Lung (tissue), 9 donors: ENCODE measurements at regions not wholly inside any gene's neighbourhood (a gene's known extent, or its start where the extent isn't known, plus 50 kb on each side); places are given as distances from the start of the nearest gene placed in this dataset.
"Not testable (repeated sequence)": the region's sequence is repeated elsewhere in the genome, so short reads cannot be mapped to it uniquely, and the experiment has no call there.

Source experiments
- ATAC-seq: fragments of 200-7000 bp; cut with Tn5 transposase; one replicate; pipeline ENCODE4 v1.9.1; 2020; ENCODE audit warnings: moderate number of reproducible peaks; ENCODE audit not compliant: insufficient read depth, low FRiP score
- DNase-seq, 3 donors: peaks; one replicate each; pipeline ENCODE4 v3.0.0-alpha.2; 2013 to 2017
- H3K27ac ChIP-seq, 2 donors: one replicate each; pipeline ENCODE4 v1.5.1; 2013; ENCODE audit warnings: mild to moderate bottlenecking in 2 of 2, moderate library complexity in 2 of 2, control low read depth in 1 of 2, inconsistent platforms in 1 of 2, low read depth in 1 of 2, low read length in 1 of 2
- H3K27me3 ChIP-seq, 3 donors: one replicate each; pipeline ENCODE4 v1.5.1; 2013; ENCODE audit warnings: low read length in 2 of 3; ENCODE audit not compliant: control insufficient read depth in 3 of 3, insufficient read depth in 3 of 3
- H3K36me3 ChIP-seq, 4 donors: one replicate each; pipeline ENCODE4 v1.5.1; 2013; ENCODE audit warnings: low read length in 4 of 4, mild to moderate bottlenecking in 1 of 4, moderate library complexity in 1 of 4; ENCODE audit not compliant: control insufficient read depth in 4 of 4, insufficient read depth in 4 of 4
- H3K4me1 ChIP-seq, 5 donors: one replicate each; pipeline ENCODE4 v1.5.1; 2013; ENCODE audit warnings: low read length in 5 of 5, mild to moderate bottlenecking in 2 of 5, moderate library complexity in 1 of 5; ENCODE audit not compliant: control insufficient read depth in 5 of 5, insufficient read depth in 5 of 5
- H3K4me3 ChIP-seq: one replicate; pipeline ENCODE4 v1.5.1; 2013; ENCODE audit warnings: mild to moderate bottlenecking, control low read depth, moderate library complexity
- H3K9ac ChIP-seq, 2 donors: one replicate each; pipeline ENCODE4 v1.5.1; 2013; ENCODE audit warnings: low read length in 2 of 2, control low read depth in 1 of 2; ENCODE audit not compliant: insufficient read depth in 1 of 2
- H3K9me3 ChIP-seq, 4 donors: one replicate each; pipeline ENCODE4 v1.5.1; 2013; ENCODE audit warnings: low read length in 3 of 4, mild to moderate bottlenecking in 1 of 4, moderate library complexity in 1 of 4; ENCODE audit not compliant: control insufficient read depth in 4 of 4, insufficient read depth in 3 of 4
- WGBS, 2 donors: extraction: QIAGEN DNeasy Blood & Tissue Kit; methylation state at CpG; one replicate each; pipeline ENCODE4 v1.1.7; 2013; 5-methylcytosine and 5-hydroxymethylcytosine counted together
- donor health status: Bipolar disorder and iron deficiency.
- donor health status: healthy.
- donor health status: DM: yes; HTN: yes; CAD: no.

DNA sequence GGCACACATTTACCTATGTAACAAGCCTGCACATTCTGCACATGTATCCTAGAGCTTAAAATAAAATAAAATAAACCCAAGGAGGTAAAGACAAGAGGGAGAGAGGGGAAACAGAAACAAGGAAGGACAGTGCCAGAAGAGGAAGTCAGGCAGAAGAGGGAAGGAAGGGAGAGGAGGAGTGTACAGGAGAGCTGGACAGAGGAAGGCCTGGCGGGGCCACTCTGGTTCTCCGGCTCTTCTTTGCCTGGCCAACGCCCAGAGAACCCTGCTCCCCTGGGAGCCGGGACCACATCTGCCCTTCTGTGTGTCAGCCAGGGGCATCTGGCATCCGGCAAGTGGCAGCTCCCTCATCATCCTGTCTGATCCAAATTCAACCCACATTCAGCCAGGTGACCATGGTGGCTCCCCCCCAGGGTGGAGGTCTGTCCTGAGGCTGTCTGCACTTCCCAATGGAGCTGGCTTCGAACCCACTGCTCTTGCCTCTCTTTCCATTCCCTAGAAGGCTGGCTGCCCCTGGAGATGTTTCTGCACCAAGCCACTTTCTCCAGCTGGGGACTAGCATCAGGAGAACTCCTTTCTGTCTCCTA is 55.5 kb upstream of the RABL2A start:
- not testable (repeated sequence) for H3K4me3 ChIP-seq, H3K9ac ChIP-seq, H3K36me3 ChIP-seq, ATAC-seq, DNase-seq, H3K9me3 ChIP-seq, H3K27ac ChIP-seq, H3K27me3 ChIP-seq, H3K4me1 ChIP-seq
- 37 to 55% methylated on average over 4 to 6 of the region's 6 CpGs for WGBS, 2 donors

DNA sequence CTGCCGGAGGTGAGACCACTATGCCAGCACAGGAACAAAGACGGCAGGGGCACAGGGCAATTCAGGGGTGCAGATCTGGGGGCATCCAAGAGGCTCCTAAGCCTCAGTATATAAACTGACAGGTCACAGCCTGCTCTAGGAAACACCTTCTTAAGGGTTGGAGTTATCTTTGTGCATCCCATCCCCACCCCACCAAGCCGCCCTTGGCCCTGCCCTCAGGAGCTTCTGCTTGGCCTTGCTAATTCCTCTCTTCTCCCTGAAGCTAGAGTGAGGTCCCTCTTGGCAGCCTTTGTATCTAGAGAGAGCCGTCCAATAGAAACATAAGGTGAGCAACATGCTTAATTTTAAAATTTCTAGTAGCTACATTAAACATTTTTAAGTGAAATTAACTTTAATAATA is 51.3 kb upstream of the RABL2A start:
- not testable (repeated sequence) for DNase-seq, H3K9me3 ChIP-seq, ATAC-seq, H3K9ac ChIP-seq, H3K4me1 ChIP-seq, H3K27me3 ChIP-seq, H3K27ac ChIP-seq, H3K36me3 ChIP-seq, H3K4me3 ChIP-seq
- WGBS, 2 donors: 91 to 92% methylated on average over 1 to 2 of the region's 4 CpGs

DNA sequence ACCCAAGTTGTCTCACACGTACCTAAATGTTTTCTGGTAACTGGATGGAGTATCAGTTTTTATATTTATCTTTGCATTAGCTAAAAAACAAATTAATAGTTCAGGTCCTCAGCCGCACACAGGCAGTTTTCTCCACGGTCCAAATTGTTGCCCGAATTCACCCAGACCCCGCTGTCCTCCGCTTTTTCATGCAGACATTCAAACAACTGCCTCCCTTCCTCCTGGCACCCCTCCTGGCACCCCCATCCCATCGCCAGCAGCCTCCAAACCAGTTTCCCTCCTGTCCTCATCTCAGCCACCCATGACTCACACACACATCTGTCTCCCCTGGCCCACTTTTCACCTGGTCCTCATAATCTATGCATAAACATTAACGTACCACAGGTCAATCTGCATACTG is 50.7 kb upstream of the RABL2A start:
- not testable (repeated sequence) for ATAC-seq, H3K4me3 ChIP-seq, H3K4me1 ChIP-seq, H3K36me3 ChIP-seq, H3K27ac ChIP-seq, H3K27me3 ChIP-seq, DNase-seq, H3K9ac ChIP-seq, H3K9me3 ChIP-seq
- 88 to 92% methylated on average over 8 of the region's 8 CpGs for WGBS, 2 donors
